HEK293 (cell line): ENCODE measurements at regions not wholly inside any gene's neighbourhood (a gene's known extent, or its start where the extent isn't known, plus 50 kb on each side); places are given as distances from the start of the nearest gene placed in this dataset.
A peak's percentile ranks its signal among the peaks of the same experiment; 100 is the strongest.

Experiments
- BCL11B ChIP-seq: fragments of 450-650 bp; formaldehyde crosslinking; IDR thresholded peaks from 2 replicates; pipeline ENCODE4 v1.5.1; 2016; ENCODE audit warnings: low read depth, missing biosample characterization, missing genetic modification characterization
- FEZF1 ChIP-seq: fragments of 450-650 bp; formaldehyde crosslinking; IDR thresholded peaks from 2 replicates; pipeline ENCODE4 v1.5.1; 2016; ENCODE audit warnings: missing biosample characterization, missing genetic modification characterization
- GFI1B ChIP-seq: fragments of 450-650 bp; formaldehyde crosslinking; IDR thresholded peaks from 2 replicates; pipeline ENCODE4 v1.5.1; 2016; ENCODE audit warnings: missing biosample characterization, missing genetic modification characterization
- GLIS1 ChIP-seq: fragments of 450-650 bp; formaldehyde crosslinking; IDR thresholded peaks from 2 replicates; pipeline ENCODE4 v1.5.1; 2016; ENCODE audit warnings: missing biosample characterization, missing genetic modification characterization
- INSM2 ChIP-seq: fragments of 450-650 bp; formaldehyde crosslinking; IDR thresholded peaks from 2 replicates; pipeline ENCODE4 v1.5.1; 2016; ENCODE audit warnings: missing biosample characterization, missing genetic modification characterization
- KLF10 ChIP-seq: fragments of 450-650 bp; IDR thresholded peaks from 2 replicates; pipeline ENCODE4 v1.5.1; 2018; ENCODE audit warnings: missing biosample characterization, mild to moderate bottlenecking, missing genetic modification characterization
- KLF16 ChIP-seq: fragments of 450-650 bp; formaldehyde crosslinking; IDR thresholded peaks from 2 replicates; pipeline ENCODE4 v1.5.1; 2017; ENCODE audit warnings: missing biosample characterization, missing genetic modification characterization
- KLF8 ChIP-seq: fragments of 450-650 bp; formaldehyde crosslinking; IDR thresholded peaks from 2 replicates; pipeline ENCODE4 v1.5.1; 2016; ENCODE audit warnings: missing biosample characterization, missing genetic modification characterization
- OSR2 ChIP-seq: fragments of 450-650 bp; formaldehyde crosslinking; IDR thresholded peaks from 2 replicates; pipeline ENCODE4 v1.5.1; 2016; ENCODE audit warnings: missing biosample characterization, missing genetic modification characterization
- PRDM10 ChIP-seq: fragments of 450-650 bp; formaldehyde crosslinking; IDR thresholded peaks from 2 replicates; pipeline ENCODE4 v1.5.1; 2016; ENCODE audit warnings: missing biosample characterization, missing genetic modification characterization
- SP7 ChIP-seq: fragments of 450-650 bp; formaldehyde crosslinking; IDR thresholded peaks from 2 replicates; pipeline ENCODE4 v1.5.1; 2016; ENCODE audit warnings: missing biosample characterization, missing genetic modification characterization
- TCF7L2 ChIP-seq: IDR thresholded peaks from 2 replicates; pipeline ENCODE4 v1.6.1; 2011; ENCODE audit warnings: low read depth, mild to moderate bottlenecking, inconsistent platforms, low read length, moderate library complexity, borderline replicate concordance
- TSHZ1 ChIP-seq: fragments of 450-650 bp; formaldehyde crosslinking; IDR thresholded peaks from 2 replicates; pipeline ENCODE4 v1.5.1; 2016; ENCODE audit warnings: missing biosample characterization, missing genetic modification characterization, borderline replicate concordance
- ZBTB10 ChIP-seq: fragments of 450-650 bp; formaldehyde crosslinking; IDR thresholded peaks from 2 replicates; pipeline ENCODE4 v1.5.1; 2016; ENCODE audit warnings: missing biosample characterization, missing genetic modification characterization
- ZBTB21 ChIP-seq: fragments of 450-650 bp; formaldehyde crosslinking; IDR thresholded peaks from 2 replicates; pipeline ENCODE4 v1.5.1; 2017; ENCODE audit warnings: missing biosample characterization, missing genetic modification characterization
- ZNF214 ChIP-seq: fragments of 450-650 bp; formaldehyde crosslinking; IDR thresholded peaks from 2 replicates; pipeline ENCODE4 v1.5.1; 2017; ENCODE audit warnings: missing biosample characterization, mild to moderate bottlenecking, missing genetic modification characterization, borderline replicate concordance
- ZNF24 ChIP-seq: fragments of 450-650 bp; formaldehyde crosslinking; IDR thresholded peaks from 2 replicates; pipeline ENCODE4 v1.5.1; 2016; ENCODE audit warnings: missing biosample characterization, missing genetic modification characterization
- ZNF366 ChIP-seq: fragments of 450-650 bp; formaldehyde crosslinking; conservative IDR thresholded peaks from 2 replicates; pipeline ENCODE4 v1.5.1; 2016; ENCODE audit warnings: missing biosample characterization, missing genetic modification characterization
- ZNF426 ChIP-seq: fragments of 450-650 bp; formaldehyde crosslinking; IDR thresholded peaks from 2 replicates; pipeline ENCODE4 v1.5.1; 2017; ENCODE audit warnings: missing biosample characterization, missing genetic modification characterization, mild to moderate bottlenecking, inconsistent platforms, moderate library complexity
- ZNF629 ChIP-seq: fragments of 450-650 bp; formaldehyde crosslinking; IDR thresholded peaks from 2 replicates; pipeline ENCODE4 v1.5.1; 2017; ENCODE audit warnings: missing biosample characterization, missing genetic modification characterization
- ZNF639 ChIP-seq: fragments of 450-650 bp; formaldehyde crosslinking; IDR thresholded peaks from 2 replicates; pipeline ENCODE4 v1.5.1; 2016; ENCODE audit warnings: missing biosample characterization, missing genetic modification characterization
- TF ChIP-seq, protein P1 (sequence below): fragments of 450-650 bp; formaldehyde crosslinking; IDR thresholded peaks from 2 replicates; pipeline ENCODE4 v1.5.1; 2017; ENCODE audit warnings: missing biosample characterization, missing genetic modification characterization

DNA sequence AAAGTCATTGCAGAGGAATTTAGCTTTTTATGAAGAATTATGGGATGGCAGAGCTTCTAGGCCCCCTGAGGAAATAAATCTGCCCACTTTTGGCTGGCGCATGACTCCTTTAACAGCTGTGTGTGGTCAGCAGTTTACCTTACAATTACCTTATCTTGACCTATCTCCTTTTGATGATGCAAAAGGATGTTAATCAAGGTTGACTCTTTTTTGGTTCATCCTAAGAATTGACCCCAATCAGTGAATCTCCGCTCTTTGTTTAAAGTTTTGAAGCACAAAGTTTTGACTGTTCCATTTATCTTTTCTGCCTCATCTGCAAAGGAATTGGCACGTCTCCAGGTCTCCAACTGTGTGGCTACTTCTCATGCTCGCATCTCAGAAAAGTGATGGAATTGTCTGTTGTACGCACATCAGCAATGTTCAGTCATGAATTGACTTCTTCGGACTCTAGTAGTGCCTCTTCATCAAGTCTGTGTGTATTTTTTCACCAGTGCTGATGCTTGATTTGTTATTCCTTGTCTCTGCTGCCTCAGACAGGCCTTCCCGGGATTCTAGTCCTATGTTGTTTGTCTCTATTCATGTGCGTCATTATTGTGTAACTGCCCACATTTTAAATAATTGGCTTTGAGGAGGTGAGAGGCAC lies 196.2 kb upstream of the CFAP20DC start (continued):
- TF ChIP-seq ZBTB10 (tag by site-specific recombination), result no peak
- 0 out of 2 replicates have a peak, but pooled peaks have one; percentile 16 for TF ChIP-seq KLF10 (tag by site-specific recombination)
- TF ChIP-seq ZNF426 (tag by site-specific recombination), result no peak
- peak; percentile 77 for TF ChIP-seq ZNF629 (tag by site-specific recombination)
- TF ChIP-seq INSM2 (tag by site-specific recombination), result 0 out of 2 replicates have a peak, but pooled peaks have one; percentile 36
- peak; percentile 57; the same call in 1 of the 2 replicates for TF ChIP-seq ZNF639 (tag by site-specific recombination)
- TF ChIP-seq KLF8, result peak; percentile 51; the same call in 1 of the 2 replicates
- no peak for TF ChIP-seq BCL11B (tag by site-specific recombination)
- TF ChIP-seq GFI1B (tag by site-specific recombination), result peak; percentile 87
- peak; percentile 65 for TF ChIP-seq ZNF366 (tag by site-specific recombination)
- peak; percentile 81 for TF ChIP-seq TCF7L2
- peak; percentile 64 for TF ChIP-seq OSR2
- peak; percentile 39; the same call in 1 of the 2 replicates for TF ChIP-seq PRDM10 (tag by site-specific recombination)
- no peak for TF ChIP-seq ZNF214 (tag by site-specific recombination)
- TF ChIP-seq, protein P1, sequence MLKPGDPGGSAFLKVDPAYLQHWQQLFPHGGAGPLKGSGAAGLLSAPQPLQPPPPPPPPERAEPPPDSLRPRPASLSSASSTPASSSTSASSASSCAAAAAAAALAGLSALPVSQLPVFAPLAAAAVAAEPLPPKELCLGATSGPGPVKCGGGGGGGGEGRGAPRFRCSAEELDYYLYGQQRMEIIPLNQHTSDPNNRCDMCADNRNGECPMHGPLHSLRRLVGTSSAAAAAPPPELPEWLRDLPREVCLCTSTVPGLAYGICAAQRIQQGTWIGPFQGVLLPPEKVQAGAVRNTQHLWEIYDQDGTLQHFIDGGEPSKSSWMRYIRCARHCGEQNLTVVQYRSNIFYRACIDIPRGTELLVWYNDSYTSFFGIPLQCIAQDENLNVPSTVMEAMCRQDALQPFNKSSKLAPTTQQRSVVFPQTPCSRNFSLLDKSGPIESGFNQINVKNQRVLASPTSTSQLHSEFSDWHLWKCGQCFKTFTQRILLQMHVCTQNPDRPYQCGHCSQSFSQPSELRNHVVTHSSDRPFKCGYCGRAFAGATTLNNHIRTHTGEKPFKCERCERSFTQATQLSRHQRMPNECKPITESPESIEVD (tag by site-specific recombination), result peak; percentile 54
- TF ChIP-seq GLIS1, result peak; percentile 60
- TF ChIP-seq TSHZ1, result peak; percentile 51; the same call in 1 of the 2 replicates
- peak; percentile 44; the same call in 1 of the 2 replicates for TF ChIP-seq ZNF24 (tag by site-specific recombination)
- TF ChIP-seq KLF16, result 0 out of 2 replicates have a peak, but pooled peaks have one; percentile 35
- peak; percentile 70 for TF ChIP-seq FEZF1 (tag by site-specific recombination)
- peak; percentile 59 for TF ChIP-seq SP7 (tag by site-specific recombination)
- 0 out of 2 replicates have a peak, but pooled peaks have one; percentile 16 for TF ChIP-seq ZBTB21 (tag by site-specific recombination)
